ENCODE measurements at regions not wholly inside any gene's neighbourhood (a gene's known extent, or its start where the extent isn't known, plus 50 kb on each side); places are given as distances from the start of the nearest gene placed in this dataset.

- H3K9ac ChIP-seq (ENCODE audit: low read depth, low read length) = no peak overlapping the region
- H3K36me3 ChIP-seq (ENCODE audit: control insufficient read depth, insufficient read depth, low read length) = no peaks in the 10 kb centered on the region
- no CpG with 5 or more reads among the region's 2 CpGs for WGBS, 2 experiments (ENCODE audit: extremely low coverage in 2 of 2, insufficient read length in 1 of 2)
- H4K20me1 ChIP-seq (ENCODE audit: insufficient read depth, low read length) = no peaks in the 10 kb centered on the region
- no peak overlapping the region for H2BK20ac ChIP-seq (ENCODE audit: low read depth, low read length)
- H2BK5ac ChIP-seq (ENCODE audit: low read depth, low read length, poor library complexity, severe bottlenecking) = no peak overlapping the region
- H4K91ac ChIP-seq (ENCODE audit: insufficient read depth, low read depth, low read length) = no peak overlapping the region
- no peak overlapping the region for H2BK120ac ChIP-seq (ENCODE audit: low read depth, low read length)
- H3K4me1 ChIP-seq (ENCODE audit: control insufficient read depth, insufficient read depth, low read length) = no peaks in the 10 kb centered on the region
- in situ Hi-C loops (cut with MboI; ENCODE audit: low sequenced_read_pairs) (no loop called here), dilution Hi-C loops (cut with HindIII; ENCODE audit: low sequenced_read_pairs, unreplicated experiment) (no loop called here), intact Hi-C loops (cut with micrococcal nuclease) (no loop called here)
- DNase-seq = no peak
- H3K18ac ChIP-seq (ENCODE audit: low read depth, low read length) = no peak overlapping the region
- no peak overlapping the region for H3K23ac ChIP-seq (ENCODE audit: low read depth, low read length)
- no peaks in the 10 kb centered on the region for H3K9me3 ChIP-seq (ENCODE audit: control insufficient read depth, insufficient read depth, low read length)
- no peak overlapping the region for H2BK15ac ChIP-seq (ENCODE audit: low read depth, low read length)
- peaks cover 16% of the 10 kb centered on the region; the same call in 1 of the 2 replicates for H3K27me3 ChIP-seq (ENCODE audit: control insufficient read depth, insufficient read depth, low read length)
- no peak overlapping the region for H4K8ac ChIP-seq (ENCODE audit: low read depth in 2 of 2, low read length in 2 of 2)
- H3K4ac ChIP-seq (ENCODE audit: low read depth, low read length) = no peak overlapping the region
- H3K56ac ChIP-seq (ENCODE audit: extremely low read depth, insufficient read depth, low read length) = no peak overlapping the region
- no peak overlapping the region for H3K14ac ChIP-seq (replicated peaks; ENCODE audit: low read depth, low read length)
- ChIA-PET CTCF (no interaction called here), POLR2A (ENCODE audit: unreplicated experiment) (no interaction called here)
- ATAC-seq (ENCODE audit: low read depth) = no peak
- TF ChIP-seq ELK1 (IDR thresholded peaks at IDR 0.05; ENCODE audit: borderline replicate concordance, low read depth, low read length) (no peak), SMC3 (IDR thresholded peaks at IDR 0.05; ENCODE audit: low read depth, low read length) (no peak), RCOR1 (IDR thresholded peaks at IDR 0.05; ENCODE audit: insufficient replicate concordance, low read length) (no peak), NFE2L2 (IDR thresholded peaks at IDR 0.05; ENCODE audit: low read depth, low read length) (no peak)
- no peaks in the 10 kb centered on the region for H3K9me1 ChIP-seq (ENCODE audit: insufficient read depth, low read length)
- no peak overlapping the region for H2AK5ac ChIP-seq (ENCODE audit: low read depth, low read length)
- H3K4me3 ChIP-seq (ENCODE audit: insufficient read depth, low read depth, low read length) = no peak overlapping the region
- H3K4me2 ChIP-seq (ENCODE audit: low read depth, low read length) = no peak overlapping the region
- no peak overlapping the region for H3K27ac ChIP-seq (ENCODE audit: insufficient read depth, low read length)
- no peak overlapping the region for H4K5ac ChIP-seq (ENCODE audit: low read depth, low read length)
- no peak overlapping the region for H2AK9ac ChIP-seq (replicated peaks; ENCODE audit: low read depth, low read length, poor library complexity)
- BruUV-seq (replicated peaks) = no TSS peak
- H2AFZ ChIP-seq (replicated peaks; ENCODE audit: low read length, poor library complexity) = no peak overlapping the region
- no peaks in the 10 kb centered on the region for H3K79me1 ChIP-seq (ENCODE audit: low read depth in 1 of 2, low read length in 2 of 2)
Observed at GRCh38 chr1:223041481-223041880, 101.6 kb downstream of the TLR5 start.
